PFSK-1 (cell line): ENCODE measurements at regions not wholly inside any gene's neighbourhood (a gene's known extent, or its start where the extent isn't known, plus 50 kb on each side); places are given as distances from the start of the nearest gene placed in this dataset.

Source experiments
- FOXP2 ChIP-seq: optimal IDR thresholded peaks from 2 replicates; pipeline ENCODE3; 2011; ENCODE audit warnings: borderline replicate concordance, control low read depth, inconsistent platforms; ENCODE audit not compliant: insufficient read depth; ENCODE audit errors: extremely low read length, extremely low read depth
- POLR2AphosphoS5 ChIP-seq: IDR thresholded peaks from 2 replicates; pipeline ENCODE4 v1.6.1; 2012; ENCODE audit warnings: low read depth, mild to moderate bottlenecking, control low read depth, low read length, moderate library complexity
- SIN3A ChIP-seq: IDR thresholded peaks from 2 replicates; pipeline ENCODE4 v1.6.1; 2012; ENCODE audit warnings: mild to moderate bottlenecking, low read length, moderate library complexity, borderline replicate concordance; ENCODE audit not compliant: insufficient read depth
- TAF1 ChIP-seq: IDR thresholded peaks from 2 replicates; pipeline ENCODE4 v1.6.1; 2012; ENCODE audit warnings: low read length, control low read depth, borderline replicate concordance; ENCODE audit not compliant: insufficient read depth
- TF ChIP-seq, protein P1 (sequence below), 2 experiments: IDR thresholded peaks; 2 replicates each; pipeline versions ENCODE4 v1.6.1 to v1.8.0; 2011 to 2012; ENCODE audit warnings: low read depth in 2 of 2, low read length in 2 of 2, control low read depth in 1 of 2, inconsistent platforms in 1 of 2, mild to moderate bottlenecking in 1 of 2, moderate library complexity in 1 of 2; ENCODE audit not compliant: insufficient read depth in 1 of 2

DNA sequence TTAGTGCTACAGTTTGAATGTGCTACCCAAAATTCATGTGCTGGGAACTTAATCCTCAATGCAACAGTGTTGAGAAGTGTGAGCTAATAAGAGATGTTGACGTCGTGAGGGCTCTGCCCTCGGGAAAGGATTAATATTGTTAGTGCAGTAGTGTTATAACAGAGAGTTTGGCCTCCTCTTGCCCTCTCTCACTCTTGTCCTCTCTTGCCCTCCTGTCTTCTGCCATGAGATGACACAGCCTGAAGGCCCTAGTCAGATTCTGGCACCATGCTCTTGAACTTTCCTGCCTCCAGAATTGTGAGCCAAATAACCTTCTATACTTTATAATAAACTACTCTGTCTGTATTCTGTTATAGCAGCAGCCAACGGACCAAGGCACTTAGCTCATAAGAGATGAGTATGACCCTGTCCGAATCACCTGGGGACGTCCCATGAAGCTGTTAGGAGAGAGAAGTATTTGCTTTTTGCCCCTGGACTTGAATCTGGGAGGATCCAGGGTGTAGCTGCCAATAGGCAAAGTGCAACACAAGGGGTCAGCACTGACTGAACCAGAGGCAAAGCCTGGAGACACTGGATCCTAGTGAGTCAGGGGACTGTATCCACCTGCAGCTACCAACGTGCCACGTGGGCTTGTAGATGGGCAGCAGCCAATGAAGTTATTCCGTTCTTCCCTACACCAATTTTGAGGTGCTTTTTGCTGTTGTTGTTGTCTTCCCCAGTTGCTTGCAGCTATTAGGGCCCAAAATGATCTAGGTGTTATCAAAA, 233.7 kb downstream of the THBS2 start:
- no peak for TF ChIP-seq POLR2AphosphoS5
- TF ChIP-seq FOXP2: no peak

- TF ChIP-seq SIN3A (no peak), FOXP2 (no peak), POLR2AphosphoS5 (no peak), TAF1 (no peak)
- TF ChIP-seq, protein P1, sequence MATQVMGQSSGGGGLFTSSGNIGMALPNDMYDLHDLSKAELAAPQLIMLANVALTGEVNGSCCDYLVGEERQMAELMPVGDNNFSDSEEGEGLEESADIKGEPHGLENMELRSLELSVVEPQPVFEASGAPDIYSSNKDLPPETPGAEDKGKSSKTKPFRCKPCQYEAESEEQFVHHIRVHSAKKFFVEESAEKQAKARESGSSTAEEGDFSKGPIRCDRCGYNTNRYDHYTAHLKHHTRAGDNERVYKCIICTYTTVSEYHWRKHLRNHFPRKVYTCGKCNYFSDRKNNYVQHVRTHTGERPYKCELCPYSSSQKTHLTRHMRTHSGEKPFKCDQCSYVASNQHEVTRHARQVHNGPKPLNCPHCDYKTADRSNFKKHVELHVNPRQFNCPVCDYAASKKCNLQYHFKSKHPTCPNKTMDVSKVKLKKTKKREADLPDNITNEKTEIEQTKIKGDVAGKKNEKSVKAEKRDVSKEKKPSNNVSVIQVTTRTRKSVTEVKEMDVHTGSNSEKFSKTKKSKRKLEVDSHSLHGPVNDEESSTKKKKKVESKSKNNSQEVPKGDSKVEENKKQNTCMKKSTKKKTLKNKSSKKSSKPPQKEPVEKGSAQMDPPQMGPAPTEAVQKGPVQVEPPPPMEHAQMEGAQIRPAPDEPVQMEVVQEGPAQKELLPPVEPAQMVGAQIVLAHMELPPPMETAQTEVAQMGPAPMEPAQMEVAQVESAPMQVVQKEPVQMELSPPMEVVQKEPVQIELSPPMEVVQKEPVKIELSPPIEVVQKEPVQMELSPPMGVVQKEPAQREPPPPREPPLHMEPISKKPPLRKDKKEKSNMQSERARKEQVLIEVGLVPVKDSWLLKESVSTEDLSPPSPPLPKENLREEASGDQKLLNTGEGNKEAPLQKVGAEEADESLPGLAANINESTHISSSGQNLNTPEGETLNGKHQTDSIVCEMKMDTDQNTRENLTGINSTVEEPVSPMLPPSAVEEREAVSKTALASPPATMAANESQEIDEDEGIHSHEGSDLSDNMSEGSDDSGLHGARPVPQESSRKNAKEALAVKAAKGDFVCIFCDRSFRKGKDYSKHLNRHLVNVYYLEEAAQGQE (IDR thresholded peaks at IDR 0.05; ENCODE audit: insufficient read depth in 1 of 2, low read depth in 2 of 2, low read length in 2 of 2): no peak
These were observed 234.5 kb downstream of the THBS2 start for GRCh38 chr6:169019111-169019510.

DNA sequence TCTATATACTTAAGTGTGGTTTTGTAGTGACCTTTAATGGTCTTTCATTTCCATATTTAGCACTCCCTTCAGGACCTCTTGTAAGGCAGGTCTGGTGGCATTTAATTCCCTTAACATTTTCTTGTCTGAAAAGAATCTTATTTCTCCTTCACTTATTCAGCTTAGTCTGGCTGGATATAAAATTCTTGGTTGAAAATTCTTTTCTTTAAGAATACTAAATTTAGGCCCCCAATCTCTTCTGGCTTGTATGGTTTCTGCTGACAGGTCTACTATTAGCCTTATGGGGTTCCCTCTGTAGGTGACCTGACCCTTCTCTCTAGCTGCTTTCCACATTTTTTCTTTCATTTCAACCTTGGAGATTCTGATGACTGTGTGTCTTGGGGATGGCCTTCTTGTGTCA, 236.9 kb downstream of the THBS2 start:
- TF ChIP-seq, protein P1 (IDR thresholded peaks at IDR 0.05; ENCODE audit: insufficient read depth in 1 of 2, low read depth in 2 of 2, low read length in 2 of 2): no peak
- no peak for TF ChIP-seq TAF1

DNA sequence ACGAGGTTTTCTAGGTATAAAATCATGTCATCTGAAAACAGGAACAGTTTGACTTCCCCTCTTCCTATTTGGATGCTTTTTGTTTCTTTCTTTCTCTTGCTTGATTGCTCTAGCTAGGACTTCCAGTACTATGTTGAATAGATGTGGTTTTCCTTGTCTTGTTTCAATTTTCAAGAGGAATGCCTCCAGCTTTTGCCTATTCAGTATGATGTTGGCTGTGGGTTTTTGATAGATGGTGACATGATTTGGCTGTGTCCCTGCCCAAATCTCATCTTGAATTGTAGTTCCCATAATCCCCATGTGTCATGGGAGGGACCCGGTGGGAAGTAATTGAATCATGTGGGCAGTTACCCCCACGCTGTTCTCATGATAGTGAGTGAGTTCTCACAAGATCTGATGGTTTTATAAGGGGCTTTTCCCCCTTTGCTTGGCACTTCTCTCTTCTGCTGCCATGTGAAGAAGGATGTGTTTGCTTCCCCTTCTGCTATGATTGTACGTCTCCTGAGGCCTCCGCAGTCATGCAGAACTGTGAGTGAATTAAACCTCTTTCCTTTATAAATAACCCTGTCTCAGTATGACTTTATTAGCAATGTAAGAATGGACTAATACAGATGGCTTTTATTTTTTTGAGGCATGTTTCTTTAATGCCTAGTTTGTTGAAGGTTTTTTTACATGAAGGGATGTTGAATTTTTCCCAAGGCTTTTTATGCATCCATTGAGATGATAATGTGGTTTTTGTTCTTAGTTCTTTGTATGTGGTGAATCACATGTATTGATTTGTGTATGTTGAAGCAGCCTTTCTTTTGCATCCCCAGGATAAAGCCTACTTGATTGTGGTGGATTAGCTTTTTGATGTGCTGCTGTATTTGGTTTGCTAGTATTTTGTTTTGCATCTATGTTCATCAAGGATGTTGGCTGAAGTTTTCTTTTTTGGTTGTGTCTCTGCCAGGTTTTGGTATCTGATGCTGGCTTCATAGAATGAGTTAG, 239.1 kb downstream of the THBS2 start:
- TF ChIP-seq SIN3A (no peak), FOXP2 (no peak), TAF1 (no peak), POLR2AphosphoS5 (no peak)
- TF ChIP-seq, protein P1 (IDR thresholded peaks at IDR 0.05; ENCODE audit: insufficient read depth in 1 of 2, low read depth in 2 of 2, low read length in 2 of 2): no peak

DNA sequence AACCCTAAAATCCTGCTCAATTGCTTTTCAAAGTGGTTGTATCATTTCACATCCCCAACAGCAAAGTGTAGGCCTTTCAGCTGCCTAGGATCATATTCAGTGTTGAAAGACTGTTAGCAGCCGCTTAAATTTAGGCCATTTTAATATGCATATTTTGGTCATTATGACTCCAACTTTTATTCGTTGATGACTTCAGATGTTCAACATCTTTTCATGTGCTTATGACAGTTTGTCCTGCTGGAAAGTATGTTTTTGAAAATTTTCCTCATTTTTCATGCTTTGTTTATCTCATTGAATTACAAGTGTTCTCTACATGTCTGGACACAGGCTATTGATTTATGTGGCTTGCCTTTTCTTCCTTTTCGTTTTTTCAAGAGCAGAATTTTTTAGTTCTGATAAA, 244.0 kb downstream of the THBS2 start:
- TF ChIP-seq FOXP2 (no peak), POLR2AphosphoS5 (no peak), TAF1 (no peak), SIN3A (no peak)
- TF ChIP-seq, protein P1 (IDR thresholded peaks at IDR 0.05; ENCODE audit: insufficient read depth in 1 of 2, low read depth in 2 of 2, low read length in 2 of 2): no peak
